ENCODE measurements at regions not wholly inside any gene's neighbourhood (a gene's known extent, or its start where the extent isn't known, plus 50 kb on each side); places are given as distances from the start of the nearest gene placed in this dataset.

DNA sequence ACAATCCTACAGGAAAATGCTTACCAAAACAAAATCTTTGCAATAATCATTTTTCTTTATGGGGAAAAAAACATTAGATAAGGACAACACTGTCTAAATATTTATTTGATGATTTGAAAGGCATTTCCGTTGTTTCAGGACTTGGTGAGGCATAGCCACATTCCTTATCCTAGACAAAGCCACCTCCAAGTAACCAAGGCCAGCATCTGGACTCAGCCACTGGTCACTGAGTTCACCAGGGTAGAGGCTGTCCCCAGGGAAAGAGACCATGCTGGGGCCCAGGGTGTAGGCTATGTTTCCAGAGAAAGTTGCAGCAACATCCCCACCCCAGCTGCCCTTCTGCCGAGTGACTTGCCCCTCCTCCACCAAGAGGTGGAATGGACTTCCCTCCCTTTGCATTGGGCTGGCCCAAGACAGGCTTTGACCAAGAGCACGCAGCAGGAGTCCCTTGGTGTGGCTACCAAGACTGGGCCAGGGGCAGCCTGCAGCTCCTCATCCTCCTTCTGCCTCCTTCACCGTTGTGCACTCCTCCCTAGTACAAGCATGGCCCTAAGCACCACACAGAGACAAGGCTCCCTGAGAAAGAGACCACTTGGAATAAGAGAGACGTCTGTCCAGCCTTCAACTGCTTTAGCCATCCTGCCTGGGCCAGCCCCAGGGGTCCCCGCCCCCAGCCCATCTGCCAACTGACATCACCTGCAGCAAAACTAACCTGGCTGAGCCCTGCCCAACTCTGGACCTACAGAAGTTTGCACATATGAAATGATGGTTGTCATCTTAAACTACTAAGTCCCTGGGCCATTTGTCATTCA lies 68.1 kb upstream of the SPIN1 start:
- Histone ChIP-seq H4K20me1 (ENCODE audit: insufficient read depth) (no peaks in the 10 kb centered on the region), H3K4me1 (ENCODE audit: control insufficient read depth in 1 of 2, insufficient read depth in 2 of 2, low read length in 2 of 2) (no peaks in the 10 kb centered on the region), H2AFZ (ENCODE audit: low read depth, low read length, poor library complexity, severe bottlenecking) (no peak overlapping the region), H3K4me3 (replicated peaks in 1 of 2; ENCODE audit: low read depth in 1 of 2, low read length in 2 of 2) (no peak overlapping the region), H3K9me3 (ENCODE audit: control insufficient read depth in 1 of 2, insufficient read depth in 1 of 2, low read depth in 1 of 2, low read length in 2 of 2) (no peaks in the 10 kb centered on the region), H3K79me2 (ENCODE audit: insufficient read depth, low read length) (no peaks in the 10 kb centered on the region), H3K27me3 (ENCODE audit: insufficient read depth, low read length) (no peaks in the 10 kb centered on the region), H3K36me3 (ENCODE audit: control insufficient read depth in 1 of 2, insufficient read depth in 2 of 2, low read length in 2 of 2) (no peaks in the 10 kb centered on the region), H3K9me2 (ENCODE audit: insufficient read depth) (no peaks in the 10 kb centered on the region), H3K4me2 (ENCODE audit: low read length) (no peak overlapping the region), H3K9ac (ENCODE audit: low read length) (no peak overlapping the region), H3K27ac (ENCODE audit: low read depth, low read length) (no peak overlapping the region)
- BruUV-seq (replicated peaks) = no TSS peak
- ATAC-seq = no peak
- ChIA-PET POLR2A (no interaction called here), RAD21 (ENCODE audit: low non-redundant PET in 1 of 2, low total read pairs in 2 of 2, uncharacterized antibody in 2 of 2, unreplicated experiment in 2 of 2) (no interaction called here), CTCF (no interaction called here)
- TF ChIP-seq, protein P1, sequence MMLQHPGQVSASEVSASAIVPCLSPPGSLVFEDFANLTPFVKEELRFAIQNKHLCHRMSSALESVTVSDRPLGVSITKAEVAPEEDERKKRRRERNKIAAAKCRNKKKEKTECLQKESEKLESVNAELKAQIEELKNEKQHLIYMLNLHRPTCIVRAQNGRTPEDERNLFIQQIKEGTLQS (IDR thresholded peaks at IDR 0.05) = no peak
- TF ChIP-seq, protein P2, sequence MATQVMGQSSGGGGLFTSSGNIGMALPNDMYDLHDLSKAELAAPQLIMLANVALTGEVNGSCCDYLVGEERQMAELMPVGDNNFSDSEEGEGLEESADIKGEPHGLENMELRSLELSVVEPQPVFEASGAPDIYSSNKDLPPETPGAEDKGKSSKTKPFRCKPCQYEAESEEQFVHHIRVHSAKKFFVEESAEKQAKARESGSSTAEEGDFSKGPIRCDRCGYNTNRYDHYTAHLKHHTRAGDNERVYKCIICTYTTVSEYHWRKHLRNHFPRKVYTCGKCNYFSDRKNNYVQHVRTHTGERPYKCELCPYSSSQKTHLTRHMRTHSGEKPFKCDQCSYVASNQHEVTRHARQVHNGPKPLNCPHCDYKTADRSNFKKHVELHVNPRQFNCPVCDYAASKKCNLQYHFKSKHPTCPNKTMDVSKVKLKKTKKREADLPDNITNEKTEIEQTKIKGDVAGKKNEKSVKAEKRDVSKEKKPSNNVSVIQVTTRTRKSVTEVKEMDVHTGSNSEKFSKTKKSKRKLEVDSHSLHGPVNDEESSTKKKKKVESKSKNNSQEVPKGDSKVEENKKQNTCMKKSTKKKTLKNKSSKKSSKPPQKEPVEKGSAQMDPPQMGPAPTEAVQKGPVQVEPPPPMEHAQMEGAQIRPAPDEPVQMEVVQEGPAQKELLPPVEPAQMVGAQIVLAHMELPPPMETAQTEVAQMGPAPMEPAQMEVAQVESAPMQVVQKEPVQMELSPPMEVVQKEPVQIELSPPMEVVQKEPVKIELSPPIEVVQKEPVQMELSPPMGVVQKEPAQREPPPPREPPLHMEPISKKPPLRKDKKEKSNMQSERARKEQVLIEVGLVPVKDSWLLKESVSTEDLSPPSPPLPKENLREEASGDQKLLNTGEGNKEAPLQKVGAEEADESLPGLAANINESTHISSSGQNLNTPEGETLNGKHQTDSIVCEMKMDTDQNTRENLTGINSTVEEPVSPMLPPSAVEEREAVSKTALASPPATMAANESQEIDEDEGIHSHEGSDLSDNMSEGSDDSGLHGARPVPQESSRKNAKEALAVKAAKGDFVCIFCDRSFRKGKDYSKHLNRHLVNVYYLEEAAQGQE (IDR thresholded peaks at IDR 0.05; ENCODE audit: low read depth) = no peak
- TF ChIP-seq ZNF274 (IDR thresholded peaks at IDR 0.05; ENCODE audit: low read depth, low read length) (no peak), CEBPB (IDR thresholded peaks at IDR 0.05; ENCODE audit: low read depth) (no peak), MAX (IDR thresholded peaks at IDR 0.05) (no peak), EZH2phosphoT487 (IDR thresholded peaks at IDR 0.05; ENCODE audit: borderline replicate concordance) (no peak)
- intact Hi-C loops (cut with micrococcal nuclease) = no loop called here
- DNase-seq (ENCODE audit: low read depth, low spot score) = no peak
